Glutamatergic neuron (in vitro differentiated cells): ENCODE measurements at regions not wholly inside any gene's neighbourhood (a gene's known extent, or its start where the extent isn't known, plus 50 kb on each side); places are given as distances from the start of the nearest gene placed in this dataset.
"Not testable (repeated sequence)": the region's sequence is repeated elsewhere in the genome, so short reads cannot be mapped to it uniquely, and the experiment has no call there.

Source experiments
- DNase-seq: peaks from one replicate; pipeline ENCODE4 v3.0.0; 2022
- H3K27ac Mint-ChIP-seq: one replicate; pipeline ENCODE4 v1.8.0; 2020; ENCODE audit warnings: mild to moderate bottlenecking, mixed read lengths, inconsistent platforms; ENCODE audit not compliant: unreplicated experiment
- H3K27me3 Mint-ChIP-seq: one replicate; pipeline ENCODE4 v1.8.0; 2020; ENCODE audit warnings: mild to moderate bottlenecking, moderate library complexity, mixed read lengths, inconsistent platforms; ENCODE audit not compliant: unreplicated experiment
- H3K36me3 Mint-ChIP-seq: one replicate; pipeline ENCODE4 v1.8.0; 2020; ENCODE audit warnings: mild to moderate bottlenecking, mixed read lengths, inconsistent platforms; ENCODE audit not compliant: unreplicated experiment
- H3K4me1 Mint-ChIP-seq: one replicate; pipeline ENCODE4 v1.8.0; 2020; ENCODE audit warnings: mild to moderate bottlenecking, low read depth, mixed read lengths, inconsistent platforms; ENCODE audit not compliant: unreplicated experiment
- H3K4me3 Mint-ChIP-seq: one replicate; pipeline ENCODE4 v1.8.0; 2020; ENCODE audit warnings: mild to moderate bottlenecking, mixed read lengths, inconsistent platforms; ENCODE audit not compliant: unreplicated experiment
- H3K9me3 Mint-ChIP-seq: one replicate; pipeline ENCODE4 v1.8.0; 2020; ENCODE audit warnings: mild to moderate bottlenecking, moderate library complexity, mixed read lengths, inconsistent platforms; ENCODE audit not compliant: unreplicated experiment
- CTCF ChIP-seq: fragments of 200-600 bp; sonication (generic); IDR thresholded peaks from one replicate; pipeline ENCODE4 v1.5.0; 2021; ENCODE audit not compliant: partially characterized antibody, unreplicated experiment

- Mint-ChIP-seq H3K27me3 (no peaks in the 10 kb centered on the region), H3K36me3 (no peaks in the 10 kb centered on the region), H3K9me3 (peaks cover 1% of the 10 kb centered on the region), H3K4me1 (no peaks in the 10 kb centered on the region), H3K4me3 (no peak overlapping the region), H3K27ac (no peak overlapping the region)
- no peak for TF ChIP-seq CTCF
- DNase-seq = no peak
Measured at GRCh38 chr14:27634056-27634970, 1036.5 kb upstream of the NOVA1 start.

GRCh38 chr14:27640688-27641087 is 1042.9 kb upstream of the NOVA1 start:
- H3K27ac Mint-ChIP-seq, H3K36me3 Mint-ChIP-seq, H3K4me1 Mint-ChIP-seq, H3K4me3 Mint-ChIP-seq, H3K9me3 Mint-ChIP-seq, H3K27me3 Mint-ChIP-seq, DNase-seq: not testable (repeated sequence)

GRCh38 chr14:27642251-27642866 is 1044.5 kb upstream of the NOVA1 start:
- Mint-ChIP-seq H3K9me3 (no peaks in the 10 kb centered on the region), H3K4me1 (no peaks in the 10 kb centered on the region), H3K4me3 (no peak overlapping the region), H3K27ac (no peak overlapping the region), H3K27me3 (no peaks in the 10 kb centered on the region), H3K36me3 (peaks cover 9% of the 10 kb centered on the region)
- TF ChIP-seq CTCF = no peak
- no peak for DNase-seq

GRCh38 chr14:27660683-27661082 is 1062.8 kb upstream of the NOVA1 start:
- Mint-ChIP-seq H3K27ac (no peak overlapping the region), H3K27me3 (no peaks in the 10 kb centered on the region), H3K4me1 (no peaks in the 10 kb centered on the region), H3K4me3 (no peak overlapping the region), H3K36me3 (peaks cover 4% of the 10 kb centered on the region), H3K9me3 (peaks cover 2% of the 10 kb centered on the region)
- DNase-seq = no peak
- TF ChIP-seq CTCF = no peak

GRCh38 chr14:27668531-27668930 is 1070.7 kb upstream of the NOVA1 start:
- H3K27ac Mint-ChIP-seq = peak overlapping the region; percentile 9
- H3K4me3 Mint-ChIP-seq = no peak overlapping the region

More at GRCh38 chr14:27668531-27668930, 1070.7 kb upstream of the NOVA1 start:
- H3K36me3 Mint-ChIP-seq = peaks cover 4% of the 10 kb centered on the region
- no peak for DNase-seq
- no peak for TF ChIP-seq CTCF
- no peaks in the 10 kb centered on the region for H3K4me1 Mint-ChIP-seq
- H3K27me3 Mint-ChIP-seq = no peaks in the 10 kb centered on the region
- H3K9me3 Mint-ChIP-seq = no peaks in the 10 kb centered on the region
